ENCODE measurements at regions not wholly inside any gene's neighbourhood (a gene's known extent, or its start where the extent isn't known, plus 50 kb on each side); places are given as distances from the start of the nearest gene placed in this dataset.
"Not testable (repeated sequence)": the region's sequence is repeated elsewhere in the genome, so short reads cannot be mapped to it uniquely, and the experiment has no call there.

DNA sequence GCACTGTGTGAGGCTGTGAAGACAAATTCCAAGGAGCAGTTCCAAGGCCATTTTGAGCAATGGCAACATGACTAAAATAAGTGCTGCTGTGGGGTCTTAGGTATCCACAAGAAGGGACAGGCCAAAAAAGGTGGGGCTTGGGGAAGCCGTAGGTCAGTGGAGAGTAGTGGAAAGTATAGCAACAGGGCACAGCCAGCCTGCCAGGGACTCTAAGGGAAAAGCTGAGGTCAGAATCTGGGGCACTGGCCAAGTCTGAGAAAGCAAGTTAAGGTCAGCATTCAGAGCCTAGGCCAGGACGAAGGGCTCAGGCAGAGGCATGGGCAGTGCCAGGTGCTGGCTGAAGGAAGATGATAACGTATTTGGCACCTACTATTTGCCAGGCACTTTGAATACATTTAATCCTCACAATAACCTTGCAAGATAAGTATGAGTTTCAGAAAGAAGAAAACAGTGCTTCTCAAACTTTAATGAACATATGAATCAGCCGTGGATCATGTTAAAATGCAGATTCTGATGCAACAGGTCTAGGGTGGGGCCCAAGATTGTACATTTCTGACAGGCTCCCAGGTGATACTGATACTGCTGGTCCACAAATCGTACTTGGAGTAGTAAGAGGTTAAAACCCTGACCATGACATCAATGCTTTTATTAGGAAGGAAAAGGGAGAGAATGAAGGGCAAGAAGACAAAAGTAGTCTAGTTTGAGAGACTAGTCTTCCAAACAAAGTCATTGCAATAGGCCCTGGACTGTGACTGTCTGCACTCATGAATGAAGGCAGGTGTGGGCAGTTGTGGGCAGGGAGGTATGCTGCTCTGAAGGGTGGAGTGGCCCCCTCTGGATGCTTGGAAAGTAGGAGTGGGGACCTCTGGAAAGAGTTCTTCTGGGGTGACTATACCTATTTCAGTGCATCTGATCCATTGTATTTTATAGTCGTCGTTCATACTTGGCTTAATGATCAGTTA is 106.3 kb upstream of the ANKRD28 start:
- DNase-seq (ENCODE audit: insufficient read length, low spot score) (no peak), FAIRE-seq (no peak)
- TF ChIP-seq, protein P1, sequence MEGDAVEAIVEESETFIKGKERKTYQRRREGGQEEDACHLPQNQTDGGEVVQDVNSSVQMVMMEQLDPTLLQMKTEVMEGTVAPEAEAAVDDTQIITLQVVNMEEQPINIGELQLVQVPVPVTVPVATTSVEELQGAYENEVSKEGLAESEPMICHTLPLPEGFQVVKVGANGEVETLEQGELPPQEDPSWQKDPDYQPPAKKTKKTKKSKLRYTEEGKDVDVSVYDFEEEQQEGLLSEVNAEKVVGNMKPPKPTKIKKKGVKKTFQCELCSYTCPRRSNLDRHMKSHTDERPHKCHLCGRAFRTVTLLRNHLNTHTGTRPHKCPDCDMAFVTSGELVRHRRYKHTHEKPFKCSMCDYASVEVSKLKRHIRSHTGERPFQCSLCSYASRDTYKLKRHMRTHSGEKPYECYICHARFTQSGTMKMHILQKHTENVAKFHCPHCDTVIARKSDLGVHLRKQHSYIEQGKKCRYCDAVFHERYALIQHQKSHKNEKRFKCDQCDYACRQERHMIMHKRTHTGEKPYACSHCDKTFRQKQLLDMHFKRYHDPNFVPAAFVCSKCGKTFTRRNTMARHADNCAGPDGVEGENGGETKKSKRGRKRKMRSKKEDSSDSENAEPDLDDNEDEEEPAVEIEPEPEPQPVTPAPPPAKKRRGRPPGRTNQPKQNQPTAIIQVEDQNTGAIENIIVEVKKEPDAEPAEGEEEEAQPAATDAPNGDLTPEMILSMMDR (IDR thresholded peaks at IDR 0.05; ENCODE audit: insufficient read depth, missing control alignments), result no peak

DNA sequence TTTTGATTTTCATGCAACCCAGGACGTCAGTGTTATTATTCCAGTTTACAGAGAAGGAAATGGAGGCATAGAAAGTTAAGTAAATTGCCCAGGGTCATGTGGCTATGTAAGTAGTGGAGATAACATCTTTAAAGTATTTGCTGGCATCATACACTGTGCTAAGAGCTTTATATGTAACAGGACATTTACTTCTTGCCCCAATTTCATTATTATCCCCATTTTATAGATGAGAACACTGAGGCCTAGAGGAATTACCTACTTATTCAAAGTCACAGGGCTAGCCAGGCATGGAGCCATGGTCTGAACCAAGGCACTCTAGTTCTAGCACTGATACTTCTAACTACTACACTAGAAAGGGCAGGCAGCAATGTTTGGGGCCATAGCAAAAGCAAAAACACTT is 107.3 kb upstream of the ANKRD28 start:
- TF ChIP-seq, protein P1 (IDR thresholded peaks at IDR 0.05; ENCODE audit: insufficient read depth, missing control alignments), result no peak
- DNase-seq (ENCODE audit: insufficient read length, low spot score) (no peak), FAIRE-seq (no peak)

- DNase-seq (ENCODE audit: insufficient read length, low spot score); FAIRE-seq: not testable (repeated sequence)
Observed at GRCh38 chr3:15907403-15907802, 109.6 kb upstream of the ANKRD28 start.

DNA sequence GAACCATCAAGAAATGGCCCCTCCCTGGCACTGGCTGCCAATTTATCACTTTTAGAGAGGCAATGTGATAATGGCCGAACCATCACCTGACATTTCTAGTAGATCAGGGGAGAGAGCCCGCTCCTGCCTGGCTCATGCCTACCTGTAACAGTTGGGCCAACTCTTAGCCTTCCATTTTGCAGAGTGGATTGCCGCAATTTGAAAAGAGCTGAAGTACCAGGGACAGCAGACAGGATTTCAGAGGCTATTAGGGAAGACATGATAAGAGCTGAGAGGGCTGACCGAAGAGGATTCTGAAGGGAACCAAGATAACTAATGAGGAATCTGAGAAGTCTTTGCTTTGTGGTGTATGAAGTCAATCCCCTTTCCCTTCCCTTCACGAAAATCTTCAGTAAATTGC is 121.2 kb upstream of the ANKRD28 start:
- DNase-seq (ENCODE audit: insufficient read length, low spot score) (no peak), FAIRE-seq (no peak)
- TF ChIP-seq, protein P1 (IDR thresholded peaks at IDR 0.05; ENCODE audit: insufficient read depth, missing control alignments), result no peak

GRCh38 chr3:15919971-15920370 is 122.2 kb upstream of the ANKRD28 start:
- FAIRE-seq (no peak), DNase-seq (ENCODE audit: insufficient read length, low spot score) (no peak)
- TF ChIP-seq, protein P1 (IDR thresholded peaks at IDR 0.05; ENCODE audit: insufficient read depth, missing control alignments), result no peak

GRCh38 chr3:15923640-15924405 is 126.0 kb upstream of the ANKRD28 start:
- no peak for FAIRE-seq
- TF ChIP-seq, protein P1 (IDR thresholded peaks at IDR 0.05; ENCODE audit: insufficient read depth, missing control alignments), result no peak

DNA sequence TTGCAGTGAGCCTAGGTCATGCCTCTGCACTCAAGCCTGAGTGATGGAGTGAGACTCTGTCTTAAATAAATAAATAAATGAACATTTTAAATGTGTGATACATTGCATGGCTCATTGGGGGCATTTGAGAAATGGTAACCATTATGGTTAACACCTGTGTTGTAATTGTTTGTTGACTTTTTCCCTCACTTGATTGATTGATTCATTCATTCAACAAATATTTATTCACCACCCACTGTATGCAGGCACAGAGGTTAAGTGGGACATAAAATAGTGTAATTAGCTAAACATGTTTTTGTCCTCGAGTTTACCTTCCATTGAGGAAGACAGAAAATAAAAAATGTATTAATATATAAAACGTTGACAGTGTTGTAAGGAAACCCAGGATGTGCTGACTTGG is 127.1 kb upstream of the ANKRD28 start:
- DNase-seq (ENCODE audit: insufficient read length, low spot score) (no peak), FAIRE-seq (no peak)
- TF ChIP-seq, protein P1 (IDR thresholded peaks at IDR 0.05; ENCODE audit: insufficient read depth, missing control alignments), result no peak

More at GRCh38 chr3:15923640-15924405, 126.0 kb upstream of the ANKRD28 start:
- no peak for DNase-seq (ENCODE audit: insufficient read length, low spot score)
